IMR-90 (cell line): ENCODE measurements at regions not wholly inside any gene's neighbourhood (a gene's known extent, or its start where the extent isn't known, plus 50 kb on each side); places are given as distances from the start of the nearest gene placed in this dataset.

Experiments
- ATAC-seq: fragments of 200-7000 bp; cut with Tn5 transposase; 2 replicates; pipeline ENCODE4 v1.9.1; 2020; ENCODE audit warnings: low read depth, mild to moderate bottlenecking, moderate library complexity
- BruUV-seq: library from RNA; stranded (reverse); fragments of 400-500 nt; replicated peaks from 2 replicates; lab custom pipeline; 2021; lab: Mats Ljungman, UMichigan
- CTCF ChIA-PET: fragments of 300-600 bp; formaldehyde crosslinking; extraction: SDS; loops from one replicate; lab custom pipeline; 2021; ENCODE audit warnings: antibody characterized with exemption; lab: Yijun Ruan, JAX
- POLR2A ChIA-PET: fragments of 300-600 bp; sonication (Branson Sonifier 250); formaldehyde crosslinking; loops from one replicate; lab custom pipeline; 2022; ENCODE audit warnings: antibody characterized with exemption; ENCODE audit not compliant: unreplicated experiment; lab: Charles Lee
- DNase-seq: peaks from one replicate; pipeline ENCODE4 v3.0.0; 2013
- H2AFZ ChIP-seq: replicated peaks from 2 replicates; pipeline ENCODE3; 2013; ENCODE audit warnings: low read length, mild to moderate bottlenecking; ENCODE audit not compliant: poor library complexity
- H2AK5ac ChIP-seq: 2 replicates; pipeline ENCODE4 v1.6.1; 2013; ENCODE audit warnings: low read depth, low read length, inconsistent platforms
- H2AK9ac ChIP-seq: replicated peaks from 2 replicates; pipeline ENCODE3; 2013; ENCODE audit warnings: mild to moderate bottlenecking, low read depth, low read length, moderate library complexity; ENCODE audit not compliant: poor library complexity
- H2BK120ac ChIP-seq: 2 replicates; pipeline ENCODE4 v1.6.1; 2013; ENCODE audit warnings: low read depth, low read length, inconsistent platforms
- H2BK15ac ChIP-seq: 3 replicates; pipeline ENCODE4 v1.6.1; 2013; ENCODE audit warnings: low read depth, low read length, inconsistent platforms
- H2BK20ac ChIP-seq: 2 replicates; pipeline ENCODE4 v1.6.1; 2013; ENCODE audit warnings: low read depth, mild to moderate bottlenecking, inconsistent platforms, low read length, moderate library complexity
- H2BK5ac ChIP-seq: 2 replicates; pipeline ENCODE4 v1.6.1; 2013; ENCODE audit warnings: mild to moderate bottlenecking, low read depth, low read length, inconsistent platforms; ENCODE audit not compliant: poor library complexity, severe bottlenecking
- H3K14ac ChIP-seq: replicated peaks from 2 replicates; pipeline ENCODE4 v1.6.1; 2013; ENCODE audit warnings: low read depth, low read length, inconsistent platforms
- H3K18ac ChIP-seq: 2 replicates; pipeline ENCODE4 v1.6.1; 2013; ENCODE audit warnings: low read depth, low read length, control low read depth
- H3K23ac ChIP-seq: 2 replicates; pipeline ENCODE4 v1.6.1; 2013; ENCODE audit warnings: low read depth, low read length, inconsistent platforms
- H3K27ac ChIP-seq: 2 replicates; pipeline ENCODE4 v1.5.1; 2013; ENCODE audit warnings: mild to moderate bottlenecking, control low read depth, low read length; ENCODE audit not compliant: insufficient read depth
- H3K27me3 ChIP-seq: 2 replicates; pipeline ENCODE4 v1.6.1; 2013; ENCODE audit warnings: low read length; ENCODE audit not compliant: control insufficient read depth, insufficient read depth
- H3K36me3 ChIP-seq: 2 replicates; pipeline ENCODE4 v1.6.1; 2013; ENCODE audit warnings: low read length, mixed read lengths; ENCODE audit not compliant: control insufficient read depth, insufficient read depth
- H3K4ac ChIP-seq: 2 replicates; pipeline ENCODE4 v1.6.1; 2013; ENCODE audit warnings: low read depth, low read length, inconsistent platforms
- H3K4me1 ChIP-seq: 2 replicates; pipeline ENCODE4 v1.6.1; 2013; ENCODE audit warnings: low read length, mixed read lengths; ENCODE audit not compliant: control insufficient read depth, insufficient read depth
- H3K4me2 ChIP-seq: 2 replicates; pipeline ENCODE4 v1.6.1; 2013; ENCODE audit warnings: low read depth, mild to moderate bottlenecking, control low read depth, low read length, moderate library complexity
- H3K4me3 ChIP-seq: 2 replicates; pipeline ENCODE4 v1.5.1; 2013; ENCODE audit warnings: low read depth, mild to moderate bottlenecking, control low read depth, low read length, moderate library complexity; ENCODE audit not compliant: insufficient read depth
- H3K56ac ChIP-seq: 2 replicates; pipeline ENCODE4 v1.6.1; 2013; ENCODE audit warnings: low read length, inconsistent platforms; ENCODE audit not compliant: insufficient read depth; ENCODE audit errors: extremely low read depth
- H3K79me1 ChIP-seq, 2 experiments: 2 replicates each; pipeline ENCODE4 v1.6.1; 2013; ENCODE audit warnings: low read length in 2 of 2, inconsistent platforms in 1 of 2, low read depth in 1 of 2
- H3K9ac ChIP-seq: 2 replicates; pipeline ENCODE4 v1.6.1; 2013; ENCODE audit warnings: low read depth, low read length, control low read depth
- H3K9me1 ChIP-seq: 2 replicates; pipeline ENCODE4 v1.6.1; 2013; ENCODE audit warnings: low read length, inconsistent platforms; ENCODE audit not compliant: insufficient read depth
- H3K9me3 ChIP-seq: 2 replicates; pipeline ENCODE4 v1.6.1; 2013; ENCODE audit warnings: low read length; ENCODE audit not compliant: control insufficient read depth, insufficient read depth
- H4K20me1 ChIP-seq: 2 replicates; pipeline ENCODE4 v1.6.1; 2013; ENCODE audit warnings: low read length, inconsistent platforms; ENCODE audit not compliant: insufficient read depth
- H4K5ac ChIP-seq: 2 replicates; pipeline ENCODE4 v1.6.1; 2013; ENCODE audit warnings: mild to moderate bottlenecking, low read depth, low read length, control low read depth
- H4K8ac ChIP-seq, 2 experiments: 2 replicates each; pipeline ENCODE4 v1.6.1; 2013; ENCODE audit warnings: low read depth in 2 of 2, low read length in 2 of 2, control low read depth in 1 of 2, inconsistent platforms in 1 of 2
- H4K91ac ChIP-seq: 2 replicates; pipeline ENCODE4 v1.6.1; 2013; ENCODE audit warnings: low read depth, low read length, inconsistent platforms; ENCODE audit not compliant: insufficient read depth
- BHLHE40 ChIP-seq: fragments of 150-350 bp; IDR thresholded peaks from 2 replicates; pipeline ENCODE4 v1.6.1; 2016; ENCODE audit warnings: mild to moderate bottlenecking, low read depth, low read length
- CEBPB ChIP-seq: IDR thresholded peaks from 2 replicates; pipeline ENCODE4 v1.6.1; 2012; ENCODE audit warnings: low read depth, low read length, improper control_type of control experiment
- FOS ChIP-seq: fragments of 150-350 bp; IDR thresholded peaks from 2 replicates; pipeline ENCODE4 v1.6.1; 2016; ENCODE audit warnings: low read depth, low read length
- MAFK ChIP-seq: IDR thresholded peaks from 2 replicates; pipeline ENCODE4 v1.6.1; 2012; ENCODE audit warnings: low read depth, low read length, improper control_type of control experiment
- MAZ ChIP-seq: IDR thresholded peaks from 2 replicates; pipeline ENCODE4 v1.6.1; 2012; ENCODE audit warnings: low read depth, mild to moderate bottlenecking, low read length, improper control_type of control experiment, moderate library complexity, borderline replicate concordance
- WGBS, 2 experiments: methylation state at CpG; one replicate each; pipeline versions ENCODE4 v1.1.5 to v1.1.7; 2013; ENCODE audit warnings: missing lambda C conversion rate in 2 of 2; ENCODE audit not compliant: insufficient read length in 1 of 2; ENCODE audit errors: extremely low coverage in 2 of 2; 5-methylcytosine and 5-hydroxymethylcytosine counted together
- dilution Hi-C: fragments of 300-500 bp; cut with HindIII; formaldehyde crosslinking; loops from one replicate; pipeline ENCODE4 v1.14.3; 2018; ENCODE audit warnings: low sequenced_read_pairs; ENCODE audit not compliant: unreplicated experiment
- in situ Hi-C: fragments of 300-500 bp; cut with MboI; formaldehyde crosslinking; loops from 3 replicates; pipeline ENCODE4 v1.14.3; 2019; ENCODE audit warnings: low sequenced_read_pairs, inconsistent platforms, mixed read lengths
- intact Hi-C: fragments of 100-400 bp; cut with micrococcal nuclease; formaldehyde crosslinking; loops from 2 replicates; pipeline ENCODE4 v1.10.0; 2022

- H2AK9ac ChIP-seq, result peak overlapping the region; percentile 76
Measured at GRCh38 chr7:50837965-50838364, 55.3 kb upstream of the GRB10 start.

More at GRCh38 chr7:50837965-50838364, 55.3 kb upstream of the GRB10 start:
- H3K79me1 ChIP-seq, result no peaks in the 10 kb centered on the region
- no peak overlapping the region for H4K91ac ChIP-seq
- H3K56ac ChIP-seq, result no peak overlapping the region
- peak overlapping the region in 1 of 2 experiments; percentile 54; a peak in 1 of 4 replicates for H4K8ac ChIP-seq
- H3K9ac ChIP-seq, result no peak overlapping the region
- H4K5ac ChIP-seq, result no peak overlapping the region
- no peak overlapping the region; the same call in 1 of the 2 replicates for H3K18ac ChIP-seq
- peak; percentile 89 for DNase-seq
- no peaks in the 10 kb centered on the region for H3K9me3 ChIP-seq
- peak overlapping the region; percentile 33; the same call in 1 of the 2 replicates for H3K14ac ChIP-seq
- peaks cover 14% of the 10 kb centered on the region for H3K9me1 ChIP-seq
- no peaks in the 10 kb centered on the region for H3K36me3 ChIP-seq
- H2BK15ac ChIP-seq, result 0 out of 3 replicates have a peak overlapping the region, but pooled peaks have one; percentile 67
- dilution Hi-C loops, result no loop called here
- CTCF ChIA-PET, result interaction anchor here (1.4 kb wide), 1 partner anchor 22 kb away, joined by 3 read pairs; no protein-coding TSS in a partner anchor
- TF ChIP-seq BHLHE40 (peak; percentile 62), MAZ (no peak), MAFK (no peak), CEBPB (peak; percentile 85), FOS (peak; percentile 63)
- no TSS peak for BruUV-seq
- POLR2A ChIA-PET, result no interaction called here
- peak; percentile 80 for ATAC-seq
- peaks cover 7% of the 10 kb centered on the region for H4K20me1 ChIP-seq
- intact Hi-C loops, result no loop called here
- H3K4me3 ChIP-seq, result no peak overlapping the region
- peak overlapping the region; percentile 48; the same call in 1 of the 2 replicates for H2BK20ac ChIP-seq
- peak overlapping the region; percentile 54 for H2BK120ac ChIP-seq
- peak overlapping the region; percentile 52; the same call in 1 of the 2 replicates for H2AK5ac ChIP-seq
- H3K4ac ChIP-seq, result peak overlapping the region; percentile 64
- no peak overlapping the region; the same call in 1 of the 2 replicates for H3K27ac ChIP-seq
- peak overlapping the region; percentile 73 for H2AFZ ChIP-seq
- 0 out of 2 replicates have a peak overlapping the region, but pooled peaks have one; percentile 19 for H3K23ac ChIP-seq
- peaks cover 16% of the 10 kb centered on the region for H3K27me3 ChIP-seq
- WGBS, 2 experiments, result no CpG with 5 or more reads among the region's 11 CpGs
- peak overlapping the region; percentile 1 for H3K4me2 ChIP-seq
- in situ Hi-C loops, result no loop called here
- no peak overlapping the region for H2BK5ac ChIP-seq
- peaks cover 16% of the 10 kb centered on the region for H3K4me1 ChIP-seq
